Smooth muscle cell (in vitro differentiated cells): ENCODE measurements at regions not wholly inside any gene's neighbourhood (a gene's known extent, or its start where the extent isn't known, plus 50 kb on each side); places are given as distances from the start of the nearest gene placed in this dataset.
"Not testable (repeated sequence)": the region's sequence is repeated elsewhere in the genome, so short reads cannot be mapped to it uniquely, and the experiment has no call there.

Experiments used
- DNase-seq: peaks from one replicate; lab custom pipeline; 2025; ENCODE audit not compliant: unreplicated experiment; lab: John Stamatoyannopoulos, UW
- H2AFZ ChIP-seq: fragments of 200-600 bp; sonication (generic); 2 replicates; pipeline ENCODE4 v1.6.0; 2016; ENCODE audit warnings: antibody characterized with exemption, low read depth, mild to moderate bottlenecking
- H3F3A ChIP-seq: fragments of 200-600 bp; sonication (generic); 2 replicates; pipeline ENCODE4 v1.6.0; 2017; ENCODE audit warnings: antibody characterized with exemption, low read depth
- H3K27ac ChIP-seq: fragments of 200-600 bp; sonication (generic); 2 replicates; pipeline ENCODE4 v1.5.1; 2016; ENCODE audit warnings: low read depth, mild to moderate bottlenecking
- H3K27me3 ChIP-seq: fragments of 200-600 bp; sonication (generic); 2 replicates; pipeline ENCODE4 v1.6.1; 2016; ENCODE audit warnings: low read depth, mild to moderate bottlenecking
- H3K36me3 ChIP-seq: fragments of 200-600 bp; sonication (generic); 2 replicates; pipeline ENCODE4 v1.5.1; 2016; ENCODE audit warnings: low read depth
- H3K4me1 ChIP-seq: fragments of 200-600 bp; sonication (generic); 2 replicates; pipeline ENCODE4 v1.5.1; 2016; ENCODE audit warnings: low read depth
- H3K4me2 ChIP-seq: fragments of 200-600 bp; sonication (generic); 2 replicates; pipeline ENCODE4 v1.6.0; 2016; ENCODE audit warnings: mild to moderate bottlenecking
- H3K4me3 ChIP-seq: fragments of 200-600 bp; sonication (generic); 2 replicates; pipeline ENCODE4 v1.5.1; 2016; ENCODE audit warnings: mild to moderate bottlenecking
- H3K79me2 ChIP-seq: fragments of 200-600 bp; sonication (generic); 2 replicates; pipeline ENCODE4 v1.6.0; 2016; ENCODE audit warnings: low read depth, mild to moderate bottlenecking
- H3K9ac ChIP-seq: fragments of 200-600 bp; sonication (generic); 2 replicates; pipeline ENCODE4 v1.6.0; 2016; ENCODE audit warnings: low read depth
- H3K9me3 ChIP-seq: fragments of 200-600 bp; sonication (generic); replicated peaks from 2 replicates; pipeline ENCODE4 v1.5.1; 2016; ENCODE audit warnings: low read depth
- H4K20me1 ChIP-seq: fragments of 200-600 bp; sonication (generic); 2 replicates; pipeline ENCODE4 v1.6.0; 2016; ENCODE audit warnings: low read depth
- WGBS: methylation state at CpG from one replicate; pipeline ENCODE4 v1.1.7; 2016; ENCODE audit warnings: low lambda C conversion rate; 5-methylcytosine and 5-hydroxymethylcytosine counted together
- TF ChIP-seq, protein P1 (sequence below): fragments of 200-600 bp; sonication (generic); IDR thresholded peaks from 2 replicates; pipeline ENCODE4 v1.5.1; 2017; ENCODE audit warnings: borderline replicate concordance, mild to moderate bottlenecking, antibody characterized with exemption; ENCODE audit not compliant: insufficient read depth, poor library complexity, severe bottlenecking

DNA sequence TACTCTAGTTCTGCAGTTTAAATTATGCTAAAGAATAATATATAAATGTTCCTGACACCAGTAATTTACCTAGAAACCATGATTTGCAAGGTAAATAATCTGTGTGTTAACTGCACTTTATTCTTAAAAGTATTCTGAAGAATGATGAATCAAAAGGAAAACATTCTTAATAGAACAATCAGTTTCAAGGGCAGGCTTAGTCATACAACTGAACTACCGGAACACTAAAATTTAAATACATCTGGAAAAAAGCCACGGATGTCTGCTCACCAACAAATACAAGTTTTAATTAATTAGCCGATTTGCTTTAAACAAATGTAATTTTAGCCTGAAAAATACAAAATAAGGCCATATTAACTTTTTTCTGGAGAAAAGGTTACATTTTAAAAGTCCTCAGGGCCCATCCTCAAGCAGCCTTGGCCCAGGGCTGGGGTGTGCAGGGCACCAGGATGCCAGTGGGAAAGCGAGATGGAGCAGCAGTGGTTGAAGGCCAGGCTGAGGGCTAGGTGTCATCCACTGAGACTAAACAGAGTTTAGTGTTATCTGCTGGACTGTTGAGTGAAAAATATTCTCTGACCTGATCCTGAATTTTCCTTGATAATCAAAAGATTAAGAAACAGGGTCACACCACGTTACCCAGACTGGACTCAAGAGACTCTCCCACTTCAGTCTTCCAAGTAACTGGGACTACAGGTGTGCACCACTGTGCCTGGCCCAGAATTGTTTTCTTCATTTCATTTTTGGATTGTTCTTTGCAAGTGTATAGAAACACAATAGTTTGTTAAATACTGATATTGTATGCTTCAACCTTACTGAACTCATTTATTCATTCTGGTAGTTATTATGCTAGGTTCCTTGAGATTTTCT lies 88.2 kb upstream of the DST start:
- Histone ChIP-seq H3K4me3 (no peak overlapping the region), H3K79me2 (no peaks in the 10 kb centered on the region), H3K9ac (peak overlapping the region; percentile 72), H3F3A (no peaks in the 10 kb centered on the region), H4K20me1 (no peaks in the 10 kb centered on the region), H3K27ac (peak overlapping the region; percentile 94), H2AFZ (no peak overlapping the region), H3K4me1 (peaks cover 17% of the 10 kb centered on the region), H3K27me3 (no peaks in the 10 kb centered on the region), H3K9me3 (no peaks in the 10 kb centered on the region), H3K36me3 (no peaks in the 10 kb centered on the region), H3K4me2 (peak overlapping the region; percentile 60)
- TF ChIP-seq, protein P1, sequence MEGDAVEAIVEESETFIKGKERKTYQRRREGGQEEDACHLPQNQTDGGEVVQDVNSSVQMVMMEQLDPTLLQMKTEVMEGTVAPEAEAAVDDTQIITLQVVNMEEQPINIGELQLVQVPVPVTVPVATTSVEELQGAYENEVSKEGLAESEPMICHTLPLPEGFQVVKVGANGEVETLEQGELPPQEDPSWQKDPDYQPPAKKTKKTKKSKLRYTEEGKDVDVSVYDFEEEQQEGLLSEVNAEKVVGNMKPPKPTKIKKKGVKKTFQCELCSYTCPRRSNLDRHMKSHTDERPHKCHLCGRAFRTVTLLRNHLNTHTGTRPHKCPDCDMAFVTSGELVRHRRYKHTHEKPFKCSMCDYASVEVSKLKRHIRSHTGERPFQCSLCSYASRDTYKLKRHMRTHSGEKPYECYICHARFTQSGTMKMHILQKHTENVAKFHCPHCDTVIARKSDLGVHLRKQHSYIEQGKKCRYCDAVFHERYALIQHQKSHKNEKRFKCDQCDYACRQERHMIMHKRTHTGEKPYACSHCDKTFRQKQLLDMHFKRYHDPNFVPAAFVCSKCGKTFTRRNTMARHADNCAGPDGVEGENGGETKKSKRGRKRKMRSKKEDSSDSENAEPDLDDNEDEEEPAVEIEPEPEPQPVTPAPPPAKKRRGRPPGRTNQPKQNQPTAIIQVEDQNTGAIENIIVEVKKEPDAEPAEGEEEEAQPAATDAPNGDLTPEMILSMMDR: no peak
- 50% methylated on average over 5 of the region's 5 CpGs for WGBS
- no peak for DNase-seq

DNA sequence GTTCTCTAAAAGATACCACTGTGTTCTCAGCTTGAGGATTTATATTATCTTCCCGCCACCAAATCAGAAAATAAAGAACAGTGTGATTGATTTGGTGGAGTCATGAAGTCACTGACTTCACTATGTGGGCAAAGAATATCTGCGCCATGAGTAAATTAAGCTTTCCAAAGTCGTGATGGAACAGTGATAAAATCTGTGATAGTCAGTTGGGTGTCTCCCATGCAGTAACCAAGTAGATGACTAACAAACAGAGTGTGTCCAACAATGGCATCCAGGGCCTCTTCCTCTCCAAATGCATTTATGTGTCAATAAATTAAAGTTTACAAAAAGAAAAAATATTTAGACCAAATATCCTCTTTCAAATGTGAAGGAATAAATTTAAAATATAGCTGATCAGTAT lies 87.0 kb upstream of the DST start:
- WGBS: 67% methylated on average over 3 of the region's 3 CpGs
- no peak overlapping the region for H3K4me2 ChIP-seq

DNA sequence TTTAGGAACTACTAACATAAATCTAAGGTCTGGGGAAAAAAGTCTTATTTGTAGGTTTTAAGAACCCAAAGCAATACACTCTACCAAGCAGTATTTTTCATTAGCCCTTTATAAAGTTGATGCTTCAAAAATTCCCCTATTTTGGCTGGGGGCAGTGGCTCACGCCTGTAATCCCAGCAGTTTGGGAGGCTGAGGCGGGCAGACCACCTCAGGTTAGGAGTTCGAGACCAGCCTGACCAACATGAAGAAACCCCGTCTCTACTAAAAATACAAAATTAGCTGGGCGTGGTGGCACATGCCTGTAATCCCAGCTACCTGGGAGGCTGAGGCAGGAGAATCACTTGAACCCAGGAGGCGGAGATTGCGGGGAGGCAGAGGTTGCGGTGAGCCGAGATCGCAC lies 86.5 kb upstream of the DST start:
- H3K4me3 ChIP-seq, H3K9ac ChIP-seq, H2AFZ ChIP-seq, H3K36me3 ChIP-seq, H3K79me2 ChIP-seq, H4K20me1 ChIP-seq, H3K27me3 ChIP-seq, H3F3A ChIP-seq, DNase-seq, H3K9me3 ChIP-seq, H3K4me2 ChIP-seq: not testable (repeated sequence)
- Histone ChIP-seq H3K4me1 (peaks cover 24% of the 10 kb centered on the region), H3K27ac (peak overlapping the region; percentile 94)
- 95% methylated on average over 10 of the region's 10 CpGs for WGBS

More for the DNA sequence above, 87.0 kb upstream of the DST start:
- H3F3A ChIP-seq: no peaks in the 10 kb centered on the region
- no peak overlapping the region for H3K4me3 ChIP-seq
- H3K4me1 ChIP-seq: peaks cover 24% of the 10 kb centered on the region
- no peaks in the 10 kb centered on the region for H4K20me1 ChIP-seq
- TF ChIP-seq, protein P1: no peak
- peak overlapping the region; percentile 94 for H3K27ac ChIP-seq
- H3K9ac ChIP-seq: peak overlapping the region; percentile 72
- H3K79me2 ChIP-seq: no peaks in the 10 kb centered on the region
- no peaks in the 10 kb centered on the region for H3K36me3 ChIP-seq
- DNase-seq: no peak
- no peaks in the 10 kb centered on the region for H3K9me3 ChIP-seq
- H2AFZ ChIP-seq: no peak overlapping the region
- H3K27me3 ChIP-seq: no peaks in the 10 kb centered on the region

DNA sequence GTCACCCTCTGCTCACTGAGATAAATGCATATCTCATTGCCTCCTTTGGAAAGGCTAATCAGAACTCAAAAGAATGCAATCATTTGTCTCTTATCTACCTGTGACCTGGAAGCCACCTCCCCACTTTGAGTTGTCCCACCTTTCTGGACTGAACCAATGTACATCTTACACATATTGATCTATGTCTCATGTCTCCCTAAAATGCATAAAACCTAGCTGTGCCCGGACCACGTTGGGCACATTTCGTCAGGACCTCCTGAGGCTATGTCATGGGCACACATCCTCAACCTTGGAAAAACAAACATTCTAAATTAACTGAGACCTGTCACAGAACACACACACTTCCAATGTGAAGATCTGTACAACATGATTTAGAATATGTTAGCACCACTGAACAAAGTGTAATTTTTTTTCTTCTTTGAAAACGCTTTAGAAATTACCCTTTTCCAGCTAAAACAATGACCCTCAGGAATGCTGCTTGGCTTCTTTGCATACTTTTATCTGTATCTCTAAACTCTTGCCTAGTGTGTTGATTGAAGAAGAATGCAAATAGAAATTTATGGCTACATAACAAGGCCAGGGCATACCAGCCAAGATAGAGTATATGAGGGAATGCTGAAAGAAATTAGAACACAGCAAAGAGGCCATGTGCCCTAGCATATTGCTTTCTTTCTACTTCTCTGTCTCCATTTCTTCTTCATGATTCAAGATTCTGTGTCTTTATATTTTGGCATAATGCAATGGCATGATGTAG lies 84.6 kb upstream of the DST start:
- H3K9me3 ChIP-seq: no peaks in the 10 kb centered on the region
- H3F3A ChIP-seq: peaks cover 10% of the 10 kb centered on the region
- no peaks in the 10 kb centered on the region for H3K36me3 ChIP-seq
- DNase-seq: no peak
- H3K27me3 ChIP-seq: no peaks in the 10 kb centered on the region
- H3K27ac ChIP-seq: peak overlapping the region; percentile 8
- TF ChIP-seq, protein P1: no peak
- no peak overlapping the region for H2AFZ ChIP-seq
- H3K4me3 ChIP-seq: no peak overlapping the region
- no peak overlapping the region for H3K9ac ChIP-seq
- peaks cover 12% of the 10 kb centered on the region for H3K79me2 ChIP-seq
- peaks cover 14% of the 10 kb centered on the region for H4K20me1 ChIP-seq
- H3K4me1 ChIP-seq: peaks cover 28% of the 10 kb centered on the region
- H3K4me2 ChIP-seq: peak overlapping the region; percentile 0
- 70% methylated on average over 4 of the region's 4 CpGs for WGBS
